ENCODE measurements at regions not wholly inside any gene's neighbourhood (a gene's known extent, or its start where the extent isn't known, plus 50 kb on each side); places are given as distances from the start of the nearest gene placed in this dataset.

- no CpG with 5 or more reads among the region's 3 CpGs for WGBS (ENCODE audit: insufficient coverage)
- no peaks in the 10 kb centered on the region for H3K36me3 Mint-ChIP-seq
- no peaks in the 10 kb centered on the region for H3K4me1 Mint-ChIP-seq
- Histone ChIP-seq H4K20me1 (ENCODE audit: insufficient read depth, low read length) (no peaks in the 10 kb centered on the region), H3K27ac (ENCODE audit: low read depth in 1 of 2, low read length in 2 of 2) (no peak overlapping the region), H3K4me1 (ENCODE audit: control insufficient read depth in 1 of 2, insufficient read depth in 2 of 2, low read length in 2 of 2) (no peaks in the 10 kb centered on the region), H3K4me2 (replicated peaks; ENCODE audit: extremely low read depth, low read length, poor library complexity, severe bottlenecking) (no peak overlapping the region), H3K79me2 (ENCODE audit: insufficient read depth, low read length) (no peaks in the 10 kb centered on the region), H3K27me3 (ENCODE audit: control insufficient read depth in 2 of 2, insufficient read depth in 2 of 2, low read length in 2 of 2) (no peaks in the 10 kb centered on the region), H3K9me3 (replicated peaks in 1 of 2; ENCODE audit: control insufficient read depth in 1 of 2, insufficient read depth in 1 of 2, low read length in 2 of 2) (no peaks in the 10 kb centered on the region), H2AFZ (ENCODE audit: insufficient read depth, low read depth, low read length, poor library complexity, severe bottlenecking) (no peak overlapping the region), H3K9ac (ENCODE audit: insufficient read depth, low read length, poor library complexity, severe bottlenecking) (no peak overlapping the region), H3K4me3 (replicated peaks in 1 of 3; ENCODE audit: low read depth in 2 of 3, low read length in 3 of 3) (no peak overlapping the region), H3K36me3 (replicated peaks in 1 of 2; ENCODE audit: control insufficient read depth in 1 of 2, insufficient read depth in 2 of 2, low read length in 2 of 2) (no peaks in the 10 kb centered on the region)
- intact Hi-C loops (cut with micrococcal nuclease): no loop called here
- no peak overlapping the region for H3K4me3 Mint-ChIP-seq
- H3K27me3 Mint-ChIP-seq (ENCODE audit: low read depth in 3 of 3): peaks cover 0 to 5% (median 2%) of the 10 kb centered on the region in 3 donors
- no peak overlapping the region for H3K27ac Mint-ChIP-seq
- H3K9me3 Mint-ChIP-seq: peaks cover 0 to 5% (median 2%) of the 10 kb centered on the region in 7 donors
- no peak for DNase-seq
- TF ChIP-seq, protein P1, sequence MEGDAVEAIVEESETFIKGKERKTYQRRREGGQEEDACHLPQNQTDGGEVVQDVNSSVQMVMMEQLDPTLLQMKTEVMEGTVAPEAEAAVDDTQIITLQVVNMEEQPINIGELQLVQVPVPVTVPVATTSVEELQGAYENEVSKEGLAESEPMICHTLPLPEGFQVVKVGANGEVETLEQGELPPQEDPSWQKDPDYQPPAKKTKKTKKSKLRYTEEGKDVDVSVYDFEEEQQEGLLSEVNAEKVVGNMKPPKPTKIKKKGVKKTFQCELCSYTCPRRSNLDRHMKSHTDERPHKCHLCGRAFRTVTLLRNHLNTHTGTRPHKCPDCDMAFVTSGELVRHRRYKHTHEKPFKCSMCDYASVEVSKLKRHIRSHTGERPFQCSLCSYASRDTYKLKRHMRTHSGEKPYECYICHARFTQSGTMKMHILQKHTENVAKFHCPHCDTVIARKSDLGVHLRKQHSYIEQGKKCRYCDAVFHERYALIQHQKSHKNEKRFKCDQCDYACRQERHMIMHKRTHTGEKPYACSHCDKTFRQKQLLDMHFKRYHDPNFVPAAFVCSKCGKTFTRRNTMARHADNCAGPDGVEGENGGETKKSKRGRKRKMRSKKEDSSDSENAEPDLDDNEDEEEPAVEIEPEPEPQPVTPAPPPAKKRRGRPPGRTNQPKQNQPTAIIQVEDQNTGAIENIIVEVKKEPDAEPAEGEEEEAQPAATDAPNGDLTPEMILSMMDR (IDR thresholded peaks at IDR 0.05): no peak
These were observed 224.7 kb upstream of the C1orf87 start for GRCh38 chr1:60298290-60298689.

- DNase-seq: no peak
- Mint-ChIP-seq H3K36me3 (no peaks in the 10 kb centered on the region), H3K27ac (no peak overlapping the region), H3K9me3 (peaks cover 0 to 2% (median 0%) of the 10 kb centered on the region in 7 donors), H3K4me1 (no peaks in the 10 kb centered on the region), H3K27me3 (ENCODE audit: low read depth in 3 of 3) (peaks cover 0 to 5% (median 2%) of the 10 kb centered on the region in 3 donors), H3K4me3 (no peak overlapping the region)
- Histone ChIP-seq H3K9me3 (replicated peaks in 1 of 2; ENCODE audit: control insufficient read depth in 1 of 2, insufficient read depth in 1 of 2, low read length in 2 of 2) (no peaks in the 10 kb centered on the region), H2AFZ (ENCODE audit: insufficient read depth, low read depth, low read length, poor library complexity, severe bottlenecking) (no peak overlapping the region), H3K79me2 (ENCODE audit: insufficient read depth, low read length) (no peaks in the 10 kb centered on the region), H3K4me1 (ENCODE audit: control insufficient read depth in 1 of 2, insufficient read depth in 2 of 2, low read length in 2 of 2) (no peaks in the 10 kb centered on the region), H3K27ac (ENCODE audit: low read depth in 1 of 2, low read length in 2 of 2) (no peak overlapping the region), H3K36me3 (replicated peaks in 1 of 2; ENCODE audit: control insufficient read depth in 1 of 2, insufficient read depth in 2 of 2, low read length in 2 of 2) (no peaks in the 10 kb centered on the region), H3K4me3 (replicated peaks in 1 of 3; ENCODE audit: low read depth in 2 of 3, low read length in 3 of 3) (no peak overlapping the region), H3K4me2 (replicated peaks; ENCODE audit: extremely low read depth, low read length, poor library complexity, severe bottlenecking) (no peak overlapping the region), H4K20me1 (ENCODE audit: insufficient read depth, low read length) (no peaks in the 10 kb centered on the region), H3K9ac (ENCODE audit: insufficient read depth, low read length, poor library complexity, severe bottlenecking) (no peak overlapping the region), H3K27me3 (ENCODE audit: control insufficient read depth in 2 of 2, insufficient read depth in 2 of 2, low read length in 2 of 2) (no peaks in the 10 kb centered on the region)
- TF ChIP-seq, protein P1 (IDR thresholded peaks at IDR 0.05): no peak
- 80% methylated on average over 2 of the region's 2 CpGs for WGBS (ENCODE audit: insufficient coverage)
- intact Hi-C loops (cut with micrococcal nuclease): no loop called here
These were observed 223.2 kb upstream of the C1orf87 start for GRCh38 chr1:60296794-60297193.
